NCI-H774 (cell line): ENCODE measurements at regions not wholly inside any gene's neighbourhood (a gene's known extent, or its start where the extent isn't known, plus 50 kb on each side); places are given as distances from the start of the nearest gene placed in this dataset.

Experiments
- DNase-seq: peaks from one replicate; lab custom pipeline; 2025; lab: John Stamatoyannopoulos, UW

- no peak for DNase-seq
These were observed 326.1 kb upstream of the RTL1 start for GRCh38 chr14:101229666-101230065.

DNA sequence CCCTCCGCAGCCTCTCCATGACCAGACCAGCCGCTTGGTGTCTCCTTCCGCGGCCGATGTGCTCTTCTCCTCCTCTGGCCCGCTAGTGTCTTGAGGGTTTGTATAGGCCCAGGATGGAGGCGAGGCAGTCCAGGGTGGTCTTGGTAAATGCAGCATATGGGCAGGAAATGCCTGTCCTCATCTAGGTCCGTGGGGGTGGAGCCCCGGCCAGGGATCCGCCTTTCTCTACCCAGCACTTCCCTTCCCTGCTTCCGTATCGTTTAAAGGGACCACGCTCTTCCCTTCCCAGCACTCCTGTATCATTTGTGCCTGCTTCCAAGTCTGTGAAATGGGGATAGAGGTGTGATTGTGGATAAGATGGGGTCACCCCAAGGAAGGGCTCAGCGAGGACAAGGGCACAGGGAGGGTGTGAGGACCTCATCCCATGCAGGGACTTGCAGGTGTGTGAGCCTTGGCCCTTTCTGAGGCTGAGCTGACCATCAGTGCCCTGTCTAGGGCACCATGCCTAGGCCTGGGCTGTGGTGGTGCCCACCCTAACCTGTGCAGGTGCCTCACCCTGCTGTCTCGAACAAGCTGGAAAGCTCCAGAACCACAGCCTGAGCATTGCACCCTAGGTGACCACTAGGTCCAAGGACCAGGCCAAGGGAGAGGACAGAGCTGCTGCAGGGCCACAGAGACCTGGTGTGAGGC is 326.8 kb upstream of the RTL1 start:
- no peak for DNase-seq

DNA sequence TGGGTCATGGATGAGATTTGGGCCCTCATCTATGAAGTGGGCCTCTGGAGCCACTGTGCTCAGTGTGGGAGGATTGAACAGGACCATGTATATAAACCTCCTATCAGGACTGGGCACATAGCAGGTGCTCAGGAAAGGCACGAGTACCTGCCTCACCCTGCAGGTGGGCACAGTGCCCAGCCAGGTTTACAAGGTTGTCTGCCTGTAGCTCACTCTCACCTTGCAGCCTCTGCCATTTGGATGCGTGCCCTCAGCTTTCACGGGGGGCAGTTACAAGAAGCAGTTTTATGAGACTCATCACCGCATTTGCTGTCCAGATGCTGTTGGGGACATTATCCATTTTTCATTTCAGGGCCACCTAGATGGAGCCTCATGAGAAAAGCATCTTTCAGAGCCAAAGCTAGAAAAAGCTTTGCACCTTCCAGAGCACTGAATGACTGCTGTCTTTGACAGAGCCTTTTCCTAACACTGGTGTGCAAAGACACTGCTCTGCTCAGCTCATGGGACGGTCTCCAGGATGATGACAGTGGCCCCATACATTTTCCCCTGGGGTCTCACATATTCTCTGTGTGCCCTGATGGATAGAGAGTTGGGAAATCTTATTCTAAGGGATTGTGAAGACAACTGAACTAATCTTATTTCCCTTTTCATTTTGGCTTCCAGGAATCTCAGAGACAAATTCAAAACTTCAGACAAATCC is 327.5 kb upstream of the RTL1 start:
- no peak for DNase-seq

GRCh38 chr14:101231828-101232227 is 328.3 kb upstream of the RTL1 start:
- no peak for DNase-seq

- no peak for DNase-seq
These were observed 328.8 kb upstream of the DIO3 start for GRCh38 chr14:101232340-101233020.

- no peak for DNase-seq
These were observed 328.3 kb upstream of the DIO3 start for GRCh38 chr14:101233021-101233366.

- no peak for DNase-seq
These were observed 327.9 kb upstream of the DIO3 start for GRCh38 chr14:101233391-101233790.

DNA sequence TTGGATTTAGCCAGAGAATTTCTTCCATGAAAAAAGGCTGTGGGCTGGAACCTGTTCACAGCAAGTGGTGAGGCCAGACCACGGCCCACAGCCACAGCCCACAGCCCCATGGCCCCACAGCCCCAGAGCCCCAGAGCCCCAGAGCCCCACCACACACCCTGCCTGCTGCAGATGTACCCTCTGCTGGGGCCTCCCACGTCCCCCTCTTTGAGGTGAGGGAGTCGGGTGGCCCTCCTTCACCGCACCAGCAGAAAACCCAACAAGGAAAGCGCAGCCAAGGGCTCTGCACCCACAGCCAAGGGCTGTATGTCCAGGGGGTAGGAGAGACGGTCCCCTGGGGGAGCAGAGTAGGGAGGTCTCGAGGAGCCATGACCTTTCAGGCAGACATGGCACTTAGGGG is 327.5 kb upstream of the DIO3 start:
- DNase-seq = no peak

DNA sequence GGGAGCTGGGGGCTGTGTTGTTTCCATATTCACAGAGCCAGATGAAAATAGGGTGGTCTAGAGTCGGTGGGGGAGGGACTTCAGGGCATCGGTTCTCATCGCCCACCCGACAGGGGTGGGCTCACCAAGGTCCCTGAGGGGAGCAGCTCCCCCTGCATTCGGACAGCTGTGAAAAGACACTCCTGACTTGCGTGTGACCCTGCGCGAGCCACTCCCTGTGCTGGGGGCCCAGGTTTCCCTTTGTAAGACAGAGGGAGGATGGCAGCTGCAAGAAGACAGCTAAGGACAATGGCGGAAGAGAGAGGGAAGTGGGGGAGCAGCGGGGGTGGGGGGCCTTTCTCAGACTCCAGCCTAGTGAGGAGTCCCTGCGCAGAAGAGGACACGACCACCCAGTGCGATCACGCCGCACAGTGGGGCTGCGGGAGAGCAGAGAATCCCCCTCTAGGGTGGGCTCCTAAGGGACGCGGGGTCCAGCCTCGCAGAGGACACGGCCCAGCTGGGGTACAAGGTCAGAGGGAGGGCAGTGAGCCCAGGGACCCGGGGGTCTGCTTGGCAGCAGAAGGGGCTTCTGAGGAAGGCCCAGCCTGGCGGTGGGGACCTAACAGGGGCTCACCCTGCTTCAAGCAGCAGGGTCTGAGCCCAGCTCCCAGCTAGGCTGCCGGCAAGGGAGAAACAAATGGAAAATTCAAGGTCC is 326.9 kb upstream of the DIO3 start:
- no peak for DNase-seq

- DNase-seq = no peak
These were observed 326.3 kb upstream of the DIO3 start for GRCh38 chr14:101234999-101235334.

DNA sequence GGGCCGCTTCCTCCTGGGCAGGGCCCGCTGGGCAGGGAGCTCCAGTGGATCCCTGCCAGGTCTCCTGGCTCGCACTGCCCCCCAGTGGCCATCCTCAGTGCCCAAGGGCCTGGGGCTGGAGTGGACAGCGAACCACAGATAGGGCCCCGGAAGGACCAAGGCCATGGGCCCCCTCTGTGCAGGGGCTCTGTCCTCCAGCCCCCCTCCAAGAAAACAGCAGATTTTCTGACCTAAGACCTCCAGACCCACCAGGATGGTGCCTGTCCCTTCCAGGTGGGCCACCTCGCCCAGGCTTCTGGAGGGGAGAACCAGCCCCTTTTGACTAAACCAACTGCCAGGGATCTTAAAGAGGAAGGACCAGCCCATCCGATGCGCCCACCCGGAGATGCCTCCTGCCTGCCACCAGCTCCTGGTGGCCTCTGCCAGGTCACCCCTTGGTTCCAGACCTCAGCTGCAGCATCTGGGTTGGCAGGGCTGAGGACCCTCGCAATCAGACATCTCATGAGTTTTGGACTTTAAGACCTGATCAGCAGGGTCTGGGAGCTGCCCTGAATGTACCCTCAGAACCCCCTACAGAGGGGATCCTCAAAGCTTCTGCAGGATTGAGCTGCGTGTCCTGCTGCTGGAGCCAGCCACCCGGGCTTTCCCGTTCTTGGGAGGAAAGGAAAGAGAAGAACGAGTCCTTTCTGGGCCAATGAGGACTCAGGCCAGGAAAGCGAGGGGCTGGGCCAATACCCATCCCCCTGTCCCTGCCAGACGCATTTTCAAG is 325.8 kb upstream of the DIO3 start:
- peak; percentile 26 for DNase-seq

GRCh38 chr14:101236496-101237251 is 324.6 kb upstream of the DIO3 start:
- no peak for DNase-seq

GRCh38 chr14:101237252-101237616 is 324.1 kb upstream of the DIO3 start:
- DNase-seq = no peak

DNA sequence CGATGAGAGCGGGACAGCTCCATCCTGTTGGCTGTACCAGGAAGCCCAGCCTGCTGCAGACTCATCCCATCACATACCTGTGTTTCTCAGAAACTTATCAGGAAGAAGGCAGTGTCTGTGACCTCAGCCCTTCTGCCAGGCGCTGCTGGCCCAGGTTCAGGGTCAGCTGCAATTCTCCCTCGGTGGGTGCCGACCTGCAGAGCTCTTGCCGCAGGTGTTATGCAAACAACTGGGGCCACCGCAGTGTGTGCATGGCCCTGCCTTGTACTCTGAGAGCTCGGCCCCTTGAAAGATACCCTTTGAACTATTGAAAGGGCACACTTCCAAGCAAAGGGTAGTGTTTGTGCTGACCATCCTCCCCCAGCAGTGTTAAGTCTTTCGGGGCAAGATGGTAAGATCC is 322.2 kb upstream of the DIO3 start:
- DNase-seq = no peak

DNA sequence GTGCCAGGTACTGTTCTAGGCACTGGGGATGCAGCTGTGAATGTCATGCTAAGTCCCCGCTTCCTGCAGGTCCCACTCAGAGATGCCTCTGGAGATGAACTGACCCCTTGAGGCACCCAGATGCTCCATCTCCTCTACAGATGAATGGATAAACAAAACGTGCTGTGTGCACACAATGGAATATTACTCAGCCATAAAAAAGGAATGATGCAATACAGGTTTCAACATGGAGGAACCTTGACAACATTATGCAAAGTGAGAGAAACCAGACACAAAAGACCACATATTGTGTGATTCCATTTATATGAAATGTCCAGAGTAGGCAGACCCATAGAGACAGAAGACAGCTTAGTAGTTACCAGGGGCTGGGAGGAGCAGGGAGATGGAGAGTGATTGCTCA is 320.1 kb upstream of the DIO3 start:
- DNase-seq = no peak

DNA sequence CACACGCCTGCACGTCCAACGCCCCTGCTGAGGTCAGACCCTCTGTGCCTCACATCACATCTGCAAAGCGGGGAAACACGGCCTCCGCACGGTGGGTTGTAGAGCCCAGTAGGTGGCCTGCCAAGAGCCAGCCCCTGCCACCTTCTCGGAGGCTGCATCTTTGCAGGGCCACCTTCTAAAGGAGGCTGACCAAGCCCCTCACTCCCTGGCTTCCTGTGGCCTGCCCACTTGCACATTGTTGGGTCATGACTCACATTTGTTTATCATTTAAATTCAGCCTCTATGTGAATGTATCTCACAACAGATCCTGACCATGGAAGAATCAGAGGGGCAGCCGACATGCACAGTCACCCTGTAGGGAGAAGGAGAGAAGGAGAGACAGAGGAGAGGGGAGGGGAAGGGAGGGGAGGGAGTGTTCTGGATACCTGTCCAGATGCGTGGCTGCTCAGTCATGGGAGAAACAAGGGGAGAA is 319.5 kb upstream of the DIO3 start:
- no peak for DNase-seq

DNA sequence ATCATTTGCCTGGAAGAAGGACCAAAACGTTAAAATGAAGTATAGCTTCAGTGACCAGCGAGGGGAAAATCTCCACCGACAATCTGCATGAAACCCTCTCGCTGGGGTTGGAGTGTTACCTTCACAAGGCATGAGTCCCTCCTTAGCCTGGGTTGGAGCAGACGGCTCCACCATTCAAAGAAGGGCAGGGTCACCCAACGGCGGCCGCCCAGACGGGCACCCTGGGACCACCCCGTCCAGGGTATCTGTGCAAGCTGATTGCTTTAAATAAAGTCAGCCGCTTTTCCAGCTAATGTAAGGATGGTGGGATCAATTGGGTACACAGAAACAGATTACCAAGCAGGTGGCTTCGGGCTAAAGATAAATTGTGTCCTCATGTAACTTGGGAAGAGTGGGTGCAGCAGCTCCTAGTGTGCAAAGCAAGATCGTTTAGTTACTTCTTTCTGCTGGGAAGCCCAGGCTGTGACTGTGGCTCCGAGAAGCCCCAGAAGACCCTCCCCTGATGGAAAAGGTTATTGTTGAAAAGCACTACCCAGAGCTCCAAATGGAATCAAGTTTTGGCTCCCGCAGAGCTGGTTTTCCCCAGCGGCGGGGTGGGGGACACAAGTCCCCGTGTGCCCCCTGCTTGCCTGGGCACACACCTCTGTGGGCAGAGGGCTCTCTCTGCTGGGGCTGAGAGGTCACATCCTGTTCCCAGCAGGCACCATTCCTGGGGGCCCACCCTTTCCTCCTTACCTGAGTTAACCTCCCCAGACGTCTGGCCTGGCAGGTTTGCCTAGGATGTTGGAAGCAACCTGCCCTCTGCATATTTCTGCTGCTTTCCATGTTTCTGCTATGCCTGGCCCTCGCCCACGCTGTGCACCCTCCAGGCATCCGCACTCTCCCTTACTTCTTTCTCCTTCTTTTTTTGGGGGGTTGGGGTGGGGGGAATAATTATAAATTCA is 318.6 kb upstream of the DIO3 start:
- DNase-seq = no peak

DNA sequence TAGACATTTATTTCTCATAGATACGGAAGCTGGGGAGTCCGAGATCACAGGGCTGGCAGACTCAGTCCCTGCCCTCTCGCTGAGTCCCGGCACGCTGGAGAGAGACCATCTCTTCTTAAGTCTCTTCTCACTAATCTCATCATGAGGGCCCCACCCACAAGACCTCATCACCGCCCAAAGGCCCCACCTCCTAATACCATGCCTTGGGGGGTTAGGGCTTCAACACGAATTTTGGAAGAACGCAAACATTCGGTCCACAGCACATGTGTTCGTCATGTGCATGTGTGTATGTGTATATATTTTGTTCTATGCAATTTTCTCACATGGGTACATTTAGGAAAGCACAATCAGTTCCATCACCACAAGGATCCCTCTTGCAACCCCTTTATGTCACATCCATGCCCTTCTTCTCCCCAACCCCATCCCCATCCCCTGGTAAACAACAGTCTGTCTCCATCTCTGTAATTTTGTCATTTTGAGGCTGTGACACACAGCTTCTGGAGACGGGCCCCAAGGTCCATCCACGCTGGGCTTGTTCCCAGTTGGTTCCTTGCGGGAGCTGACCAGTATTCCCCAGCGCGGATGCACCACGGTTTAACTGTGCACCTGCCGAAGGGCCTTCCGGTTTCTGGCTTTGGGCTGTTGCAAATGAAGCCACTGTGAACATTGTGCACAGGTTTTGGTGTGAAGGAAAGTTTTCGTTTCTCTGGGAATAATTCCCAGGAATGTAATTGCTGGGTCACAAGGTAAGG is 317.5 kb upstream of the DIO3 start:
- DNase-seq = no peak
